PC-9 (cell line): ENCODE measurements at regions not wholly inside any gene's neighbourhood (a gene's known extent, or its start where the extent isn't known, plus 50 kb on each side); places are given as distances from the start of the nearest gene placed in this dataset.

Experiments used
- BruUV-seq: library from RNA; stranded (reverse); fragments of 400-500 nt; replicated peaks from 2 replicates; lab custom pipeline; 2021; lab: Mats Ljungman, UMichigan
- CTCF ChIA-PET: fragments of 300-600 bp; sonication (Branson Sonifier 250); formaldehyde crosslinking; loops from one replicate; lab custom pipeline; 2022; ENCODE audit warnings: antibody characterized with exemption; lab: Charles Lee
- POLR2A ChIA-PET: fragments of 300-600 bp; sonication (Branson Sonifier 250); formaldehyde crosslinking; loops from one replicate; lab custom pipeline; 2022; ENCODE audit warnings: antibody characterized with exemption; ENCODE audit not compliant: unreplicated experiment; lab: Charles Lee
- DNase-seq, 2 experiments: peaks; one replicate each; pipeline versions ENCODE4 v3.0.0 to v3.0.0-alpha.2; 2015 to 2022; ENCODE audit warnings: mixed read lengths in 1 of 2
- H2AFZ ChIP-seq: fragments of 200-600 bp; sonication (generic); 2 replicates; pipeline ENCODE4 v1.8.1; 2017; ENCODE audit warnings: antibody characterized with exemption
- H3F3A ChIP-seq: fragments of 200-600 bp; sonication (generic); 2 replicates; pipeline ENCODE4 v1.8.1; 2017; ENCODE audit warnings: antibody characterized with exemption, mild to moderate bottlenecking, low read depth; ENCODE audit not compliant: insufficient read depth
- H3K27ac ChIP-seq: fragments of 200-600 bp; sonication (generic); 2 replicates; pipeline ENCODE4 v1.6.1; 2016; ENCODE audit warnings: mixed run types
- H3K27me3 ChIP-seq: fragments of 200-600 bp; sonication (generic); 2 replicates; pipeline ENCODE4 v1.6.1; 2016; ENCODE audit warnings: low read depth, mixed run types; ENCODE audit not compliant: insufficient read depth
- H3K36me3 ChIP-seq: fragments of 200-600 bp; sonication (generic); 2 replicates; pipeline ENCODE4 v1.6.1; 2016; ENCODE audit warnings: low read depth, mixed run types
- H3K4me1 ChIP-seq: fragments of 200-600 bp; sonication (generic); replicated peaks from 2 replicates; pipeline ENCODE4 v1.6.1; 2016; ENCODE audit warnings: mixed run types; ENCODE audit not compliant: insufficient read depth
- H3K4me2 ChIP-seq: fragments of 200-600 bp; sonication (generic); 2 replicates; pipeline ENCODE4 v1.6.1; 2017; ENCODE audit warnings: mixed run types
- H3K4me3 ChIP-seq: fragments of 200-600 bp; sonication (generic); 2 replicates; pipeline ENCODE4 v1.6.1; 2016; ENCODE audit warnings: mixed run types
- H3K79me2 ChIP-seq: fragments of 200-600 bp; sonication (generic); 2 replicates; pipeline ENCODE4 v1.6.1; 2017; ENCODE audit warnings: low read depth, mixed run types
- H3K9me2 ChIP-seq: fragments of 200-600 bp; sonication (generic); 2 replicates; pipeline ENCODE4 v1.8.1; 2017; ENCODE audit warnings: mild to moderate bottlenecking; ENCODE audit not compliant: insufficient read depth
- H3K9me3 ChIP-seq: fragments of 200-600 bp; sonication (generic); 2 replicates; pipeline ENCODE4 v1.8.1; 2016; ENCODE audit warnings: low read depth; ENCODE audit not compliant: insufficient read depth
- H4K20me1 ChIP-seq: fragments of 200-600 bp; sonication (generic); 2 replicates; pipeline ENCODE4 v1.8.1; 2017; ENCODE audit not compliant: insufficient read depth
- EZH2 ChIP-seq: fragments of 200-600 bp; sonication (generic); IDR thresholded peaks from 2 replicates; pipeline ENCODE4 v1.8.0; 2017; ENCODE audit warnings: antibody characterized with exemption, low read depth
- intact Hi-C: fragments of 100-400 bp; cut with micrococcal nuclease; formaldehyde crosslinking; loops from one replicate; pipeline ENCODE4 v1.10.0; 2022; ENCODE audit not compliant: unreplicated experiment
- TF ChIP-seq, protein P1 (sequence below): fragments of 200-600 bp; sonication (generic); conservative IDR thresholded peaks from 2 replicates; pipeline ENCODE4 v1.6.1; 2017; ENCODE audit warnings: mixed run types, antibody characterized with exemption, mild to moderate bottlenecking, moderate library complexity

DNA sequence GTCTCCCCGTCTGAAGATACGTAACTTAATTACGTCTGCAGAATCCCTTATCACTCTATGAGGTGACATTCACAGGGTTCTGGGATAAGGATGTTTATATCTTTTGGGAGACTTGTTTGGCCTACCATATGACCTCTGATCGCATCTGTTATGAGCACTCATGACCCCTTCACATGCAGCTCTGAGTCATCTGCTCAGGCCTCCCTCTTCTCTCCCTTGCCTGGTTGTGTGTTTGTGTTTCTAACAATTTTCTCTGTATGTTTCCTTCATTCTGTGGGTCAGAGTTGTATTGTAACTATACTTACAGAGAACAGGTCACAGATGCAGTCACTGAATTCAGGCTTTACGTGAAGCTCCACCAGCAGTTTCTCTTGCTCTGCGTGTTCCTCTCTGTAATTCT, 330.6 kb downstream of the TENT4A start:
- Histone ChIP-seq H3K4me3 (no peak overlapping the region), H3F3A (no peaks in the 10 kb centered on the region), H3K79me2 (no peaks in the 10 kb centered on the region), H2AFZ (no peak overlapping the region), H3K9me2 (no peaks in the 10 kb centered on the region), H3K27me3 (peaks cover 44% of the 10 kb centered on the region), H3K9me3 (no peaks in the 10 kb centered on the region; the same call in 1 of the 2 replicates), H4K20me1 (no peaks in the 10 kb centered on the region), H3K4me2 (no peak overlapping the region), H3K27ac (no peak overlapping the region), H3K4me1 (no peaks in the 10 kb centered on the region), H3K36me3 (no peaks in the 10 kb centered on the region)
- TF ChIP-seq, protein P1, sequence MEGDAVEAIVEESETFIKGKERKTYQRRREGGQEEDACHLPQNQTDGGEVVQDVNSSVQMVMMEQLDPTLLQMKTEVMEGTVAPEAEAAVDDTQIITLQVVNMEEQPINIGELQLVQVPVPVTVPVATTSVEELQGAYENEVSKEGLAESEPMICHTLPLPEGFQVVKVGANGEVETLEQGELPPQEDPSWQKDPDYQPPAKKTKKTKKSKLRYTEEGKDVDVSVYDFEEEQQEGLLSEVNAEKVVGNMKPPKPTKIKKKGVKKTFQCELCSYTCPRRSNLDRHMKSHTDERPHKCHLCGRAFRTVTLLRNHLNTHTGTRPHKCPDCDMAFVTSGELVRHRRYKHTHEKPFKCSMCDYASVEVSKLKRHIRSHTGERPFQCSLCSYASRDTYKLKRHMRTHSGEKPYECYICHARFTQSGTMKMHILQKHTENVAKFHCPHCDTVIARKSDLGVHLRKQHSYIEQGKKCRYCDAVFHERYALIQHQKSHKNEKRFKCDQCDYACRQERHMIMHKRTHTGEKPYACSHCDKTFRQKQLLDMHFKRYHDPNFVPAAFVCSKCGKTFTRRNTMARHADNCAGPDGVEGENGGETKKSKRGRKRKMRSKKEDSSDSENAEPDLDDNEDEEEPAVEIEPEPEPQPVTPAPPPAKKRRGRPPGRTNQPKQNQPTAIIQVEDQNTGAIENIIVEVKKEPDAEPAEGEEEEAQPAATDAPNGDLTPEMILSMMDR: no peak
- no peak for TF ChIP-seq EZH2
- POLR2A ChIA-PET: no interaction called here
- CTCF ChIA-PET: no interaction called here
- no TSS peak for BruUV-seq
- intact Hi-C loops: no loop called here
- no peak for DNase-seq

DNA sequence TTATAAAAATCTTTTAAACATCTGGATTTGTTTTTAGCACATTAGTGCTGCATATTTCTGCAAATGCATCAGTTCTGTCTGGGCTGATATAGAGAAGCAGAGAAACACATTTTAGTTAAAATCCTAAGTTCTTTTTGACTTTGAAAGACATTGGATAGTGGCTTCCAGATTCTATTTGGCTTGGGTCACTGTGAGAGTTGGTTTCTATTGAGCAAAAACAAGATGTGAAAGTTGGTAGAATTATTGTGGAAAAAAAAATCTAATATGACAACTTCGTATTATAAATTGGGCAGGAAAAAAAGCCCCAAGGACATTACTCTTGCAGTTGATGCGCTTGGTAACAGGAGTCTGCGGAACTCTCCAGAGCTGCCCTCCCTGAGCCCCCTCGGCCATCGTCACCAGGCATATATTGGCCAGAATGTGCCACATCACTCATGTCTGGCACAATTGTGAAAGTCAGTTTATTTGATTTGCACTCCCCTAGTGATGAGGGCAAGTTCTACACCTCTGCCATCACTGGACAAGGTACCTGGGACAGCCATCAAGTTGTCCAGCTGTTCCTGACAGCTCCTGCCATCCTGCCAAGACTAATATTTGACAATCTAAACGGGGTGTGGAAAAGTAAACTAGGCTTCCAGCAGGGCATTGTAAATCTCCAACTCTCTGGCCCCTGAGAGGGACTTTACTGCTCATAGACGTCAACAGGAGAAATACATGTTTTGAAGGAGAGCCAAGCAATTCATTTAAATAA, 334.5 kb downstream of the TENT4A start:
- POLR2A ChIA-PET: no interaction called here

DNA sequence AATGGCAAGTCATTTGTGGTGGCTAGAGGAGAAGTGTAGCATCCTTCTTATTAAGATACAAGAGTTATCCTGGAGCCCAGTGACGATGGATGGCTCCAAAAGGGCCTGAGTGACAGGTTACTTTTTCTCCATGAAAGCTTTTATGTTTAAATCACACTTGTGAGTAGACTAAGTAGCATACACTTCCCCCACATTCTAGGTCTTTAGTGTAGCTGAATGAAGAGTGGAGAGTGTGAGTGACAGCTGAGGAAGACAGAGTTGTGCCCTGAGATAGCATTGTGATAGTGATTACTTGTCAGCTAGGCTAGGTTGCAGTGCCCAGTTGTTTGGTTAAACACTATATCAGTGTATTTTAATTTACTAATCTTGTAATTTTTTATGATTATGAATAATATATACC, 337.8 kb downstream of the TENT4A start:
- H3K79me2 ChIP-seq: no peaks in the 10 kb centered on the region
- H3K36me3 ChIP-seq: no peaks in the 10 kb centered on the region
- H3F3A ChIP-seq: no peaks in the 10 kb centered on the region
- H2AFZ ChIP-seq: no peak overlapping the region
- H3K27ac ChIP-seq: no peak overlapping the region
- no peaks in the 10 kb centered on the region for H3K9me3 ChIP-seq
- no peaks in the 10 kb centered on the region for H3K9me2 ChIP-seq
- H3K4me2 ChIP-seq: no peak overlapping the region
- no peak overlapping the region for H3K4me3 ChIP-seq
- DNase-seq: no peak
- no peaks in the 10 kb centered on the region for H4K20me1 ChIP-seq
- ChIA-PET POLR2A (no interaction called here), CTCF (no interaction called here)
- H3K27me3 ChIP-seq: peaks cover 9% of the 10 kb centered on the region; the same call in 1 of the 2 replicates
- no TSS peak for BruUV-seq
- H3K4me1 ChIP-seq: no peaks in the 10 kb centered on the region
- intact Hi-C loops: no loop called here
- TF ChIP-seq EZH2: no peak
- TF ChIP-seq, protein P1: no peak

More for the DNA sequence above, 334.5 kb downstream of the TENT4A start:
- Histone ChIP-seq H3K9me3 (no peaks in the 10 kb centered on the region), H3K4me1 (no peaks in the 10 kb centered on the region), H3F3A (no peaks in the 10 kb centered on the region), H3K27me3 (peaks cover 29% of the 10 kb centered on the region), H3K4me2 (no peak overlapping the region), H3K36me3 (no peaks in the 10 kb centered on the region), H3K9me2 (no peaks in the 10 kb centered on the region), H3K27ac (no peak overlapping the region), H2AFZ (no peak overlapping the region), H4K20me1 (no peaks in the 10 kb centered on the region), H3K4me3 (no peak overlapping the region), H3K79me2 (no peaks in the 10 kb centered on the region)
- CTCF ChIA-PET: no interaction called here
- no TSS peak for BruUV-seq
- intact Hi-C loops: no loop called here
- TF ChIP-seq, protein P1: no peak
- TF ChIP-seq EZH2: no peak
- DNase-seq: no peak
